ENCODE measurements at regions not wholly inside any gene's neighbourhood (a gene's known extent, or its start where the extent isn't known, plus 50 kb on each side); places are given as distances from the start of the nearest gene placed in this dataset.

GRCh38 chr2:8285898-8286297 is 396.0 kb upstream of the ID2 start:
- TF ChIP-seq RAD21 (IDR thresholded peaks at IDR 0.05; ENCODE audit: low read depth) (no peak), YY1 (IDR thresholded peaks at IDR 0.05; ENCODE audit: low read depth) (no peak)
